H1 (cell line): ENCODE measurements at regions not wholly inside any gene's neighbourhood (a gene's known extent, or its start where the extent isn't known, plus 50 kb on each side); places are given as distances from the start of the nearest gene placed in this dataset.
A peak's percentile ranks its signal among the peaks of the same experiment; 100 is the strongest.

Source experiments
- CTCF ChIA-PET: fragments of 300-600 bp; sonication (Branson Sonifier 250); formaldehyde crosslinking; loops from one replicate; lab custom pipeline; 2021; ENCODE audit not compliant: partially characterized antibody; lab: Charles Lee
- POLR2A ChIA-PET: fragments of 300-600 bp; sonication (Branson Sonifier 250); formaldehyde crosslinking; loops from one replicate; lab custom pipeline; 2021; ENCODE audit warnings: inconsistent platforms; ENCODE audit not compliant: partially characterized antibody; lab: Charles Lee
- DNase-seq, 2 experiments: peaks; one replicate each; pipeline versions ENCODE4 v3.0.0 to v3.0.0-alpha.2; 2010 to 2022; ENCODE audit warnings: low spot score in 2 of 2, low read depth in 1 of 2, mixed read lengths in 1 of 2
- FAIRE-seq: peaks from 2 replicates; lab custom pipeline; 2011; peaks lifted over from hg19 to GRCh38; lab: Jason Lieb, UNC
- H2AFZ ChIP-seq: 2 replicates; pipeline ENCODE4 v1.8.1; 2012; ENCODE audit warnings: low read length, inconsistent platforms
- H2AK5ac ChIP-seq: 2 replicates; pipeline ENCODE4 v1.6.1; 2013; ENCODE audit warnings: low read depth, low read length
- H2BK120ac ChIP-seq: replicated peaks from 2 replicates; pipeline ENCODE3; 2013; ENCODE audit warnings: low read depth, low read length, inconsistent platforms
- H2BK12ac ChIP-seq: 2 replicates; pipeline ENCODE4 v1.6.1; 2013; ENCODE audit warnings: low read depth, low read length
- H2BK15ac ChIP-seq: 2 replicates; pipeline ENCODE4 v1.6.1; 2013; ENCODE audit warnings: low read length
- H2BK20ac ChIP-seq: 2 replicates; pipeline ENCODE4 v1.6.1; 2013; ENCODE audit warnings: low read length
- H2BK5ac ChIP-seq: 2 replicates; pipeline ENCODE4 v1.6.1; 2013; ENCODE audit warnings: low read depth, low read length
- H3K14ac ChIP-seq: 2 replicates; pipeline ENCODE4 v1.6.1; 2013; ENCODE audit warnings: inconsistent platforms; ENCODE audit not compliant: insufficient read length
- H3K18ac ChIP-seq: 2 replicates; pipeline ENCODE4 v1.6.1; 2013; ENCODE audit warnings: low read length; ENCODE audit errors: extremely low read depth
- H3K23ac ChIP-seq: 2 replicates; pipeline ENCODE4 v1.6.1; 2013; ENCODE audit warnings: inconsistent platforms; ENCODE audit not compliant: insufficient read length
- H3K23me2 ChIP-seq: 2 replicates; pipeline ENCODE4 v1.6.1; 2013; ENCODE audit warnings: low read depth, low read length
- H3K27ac ChIP-seq: 2 replicates; pipeline ENCODE4 v1.6.1; 2011; ENCODE audit warnings: low read depth, low read length, inconsistent platforms
- H3K27me3 ChIP-seq, 4 experiments: replicated peaks in 1 of 4; 1 replicate in 1 of 4; 2 replicates in 3 of 4; pipeline versions ENCODE4 v1.6.1 to v1.8.1; 2011 to 2013; ENCODE audit warnings: low read length in 3 of 4, mild to moderate bottlenecking in 3 of 4, inconsistent platforms in 2 of 4, mixed read lengths in 2 of 4, moderate library complexity in 1 of 4; ENCODE audit not compliant: control insufficient read depth in 3 of 4, insufficient read depth in 3 of 4; ENCODE audit errors: extremely low read depth in 1 of 4
- H3K36me3 ChIP-seq, 4 experiments: 2 replicates each; pipeline versions ENCODE4 v1.6.1 to v1.8.1; 2011 to 2013; ENCODE audit warnings: mild to moderate bottlenecking in 4 of 4, low read length in 3 of 4, moderate library complexity in 2 of 4, control low read depth in 1 of 4, inconsistent platforms in 1 of 4; ENCODE audit not compliant: insufficient read depth in 4 of 4, control insufficient read depth in 2 of 4
- H3K4ac ChIP-seq: replicated peaks from 2 replicates; pipeline ENCODE3; 2013; ENCODE audit warnings: low read length, low read depth, mixed read lengths, inconsistent platforms; ENCODE audit not compliant: insufficient read length
- H3K4me1 ChIP-seq, 4 experiments: replicated peaks in 1 of 4; 1 replicate in 1 of 4; 2 replicates in 3 of 4; pipeline versions ENCODE4 v1.6.1 to v1.8.1; 2011 to 2013; ENCODE audit warnings: low read length in 3 of 4, inconsistent platforms in 2 of 4, mixed read lengths in 1 of 4; ENCODE audit not compliant: insufficient read depth in 4 of 4, control insufficient read depth in 3 of 4
- H3K4me2 ChIP-seq, 2 experiments: 2 replicates each; pipeline versions ENCODE4 v1.6.1 to v1.8.1; 2011 to 2013; ENCODE audit warnings: low read depth in 2 of 2, low read length in 2 of 2, control low read depth in 1 of 2, inconsistent platforms in 1 of 2, mild to moderate bottlenecking in 1 of 2; ENCODE audit not compliant: insufficient read depth in 1 of 2
- H3K4me3 ChIP-seq, 4 experiments: fragments of 200-600, 300-600 bp in 1 of 4; sonication (generic), shearing (Covaris generic), sonication (Bioruptor Twin) in 1 of 4; 2 replicates each; pipeline versions ENCODE4 v1.5.1 to v1.8.1; 2011 to 2016; ENCODE audit warnings: low read length in 4 of 4, low read depth in 3 of 4, control low read depth in 2 of 4, inconsistent platforms in 2 of 4, mild to moderate bottlenecking in 2 of 4, mixed read lengths in 1 of 4, moderate library complexity in 1 of 4; ENCODE audit not compliant: insufficient read depth in 2 of 4; ENCODE audit errors: extremely low read depth in 1 of 4
- H3K56ac ChIP-seq: replicated peaks from 2 replicates; pipeline ENCODE3; 2013; ENCODE audit warnings: low read depth, mild to moderate bottlenecking, mixed read lengths, low read length, inconsistent platforms; ENCODE audit not compliant: insufficient read length
- H3K79me1 ChIP-seq: 2 replicates; pipeline ENCODE4 v1.6.1; 2013; ENCODE audit warnings: low read depth, low read length, control low read depth
- H3K79me2 ChIP-seq, 2 experiments: 2 replicates each; pipeline versions ENCODE4 v1.6.1 to v1.8.1; 2012 to 2013; ENCODE audit warnings: low read length in 2 of 2, mild to moderate bottlenecking in 2 of 2, inconsistent platforms in 1 of 2; ENCODE audit not compliant: insufficient read depth in 2 of 2, control insufficient read depth in 1 of 2
- H3K9ac ChIP-seq, 4 experiments: replicated peaks in 1 of 4; 1 replicate in 1 of 4; 2 replicates in 3 of 4; pipeline versions ENCODE4 v1.6.1 to v1.8.1; 2011 to 2013; ENCODE audit warnings: low read depth in 3 of 4, low read length in 3 of 4, control low read depth in 2 of 4, mild to moderate bottlenecking in 2 of 4, moderate library complexity in 2 of 4, inconsistent platforms in 1 of 4; ENCODE audit errors: extremely low read depth in 1 of 4
- H3K9me3 ChIP-seq, 2 experiments: 2 replicates each; pipeline versions ENCODE4 v1.6.1 to v1.8.1; 2012 to 2013; ENCODE audit warnings: mild to moderate bottlenecking in 2 of 2, moderate library complexity in 2 of 2, control low read depth in 1 of 2, inconsistent platforms in 1 of 2, low read depth in 1 of 2, low read length in 1 of 2, mixed read lengths in 1 of 2; ENCODE audit not compliant: insufficient read depth in 2 of 2
- H4K20me1 ChIP-seq, 2 experiments: replicated peaks in 1 of 2; 2 replicates each; pipeline versions ENCODE3 to v1.8.1; 2011 to 2013; ENCODE audit warnings: inconsistent platforms in 2 of 2, low read length in 2 of 2, mild to moderate bottlenecking in 1 of 2; ENCODE audit not compliant: insufficient read depth in 2 of 2, control insufficient read depth in 1 of 2
- H4K5ac ChIP-seq: 2 replicates; pipeline ENCODE4 v1.6.1; 2013; ENCODE audit warnings: low read length, low read depth, mixed read lengths, inconsistent platforms; ENCODE audit not compliant: insufficient read length
- H4K8ac ChIP-seq: 2 replicates; pipeline ENCODE4 v1.8.0; 2013; ENCODE audit warnings: mild to moderate bottlenecking, moderate library complexity, low read length, inconsistent platforms; ENCODE audit not compliant: insufficient read depth; ENCODE audit errors: extremely low read depth
- H4K91ac ChIP-seq: replicated peaks from 2 replicates; pipeline ENCODE3; 2013; ENCODE audit warnings: low read length, mixed read lengths, inconsistent platforms; ENCODE audit not compliant: insufficient read length
- CHD1 ChIP-seq: IDR thresholded peaks from 2 replicates; pipeline ENCODE4 v1.6.1; 2012; ENCODE audit warnings: low read depth, low read length, improper control_type of control experiment
- MAFK ChIP-seq: IDR thresholded peaks from 2 replicates; pipeline ENCODE4 v1.6.1; 2012; ENCODE audit warnings: low read depth, mild to moderate bottlenecking, improper control_type of control experiment, low read length

DNA sequence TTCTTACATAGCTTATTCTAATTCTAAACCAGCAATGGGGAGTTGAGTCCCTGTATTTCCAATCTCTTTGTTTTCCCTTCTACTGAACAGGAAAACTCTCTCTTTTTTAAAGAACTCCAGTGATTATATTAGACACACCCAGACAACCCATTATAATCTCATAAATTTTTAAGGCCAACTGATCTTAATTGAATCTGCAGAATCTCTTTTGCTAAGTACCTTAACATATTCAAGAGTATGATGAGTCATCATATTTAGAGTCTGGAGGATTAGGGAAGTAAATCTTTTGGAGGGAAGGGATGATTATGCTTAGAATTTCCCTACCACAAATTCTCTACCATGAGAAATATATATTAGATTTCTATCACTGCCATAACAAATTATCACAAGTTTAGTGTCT, 705.1 kb downstream of the CENPC start:
- TF ChIP-seq CHD1 (no peak), MAFK (peak; percentile 71; the same call in 1 of the 2 replicates)
- TF ChIP-seq, all 59 proteins: peak for 1
- Histone ChIP-seq H3K9ac (no peak overlapping the region), H3K79me2 (no peaks in the 10 kb centered on the region), H3K36me3 (no peaks in the 10 kb centered on the region), H3K4me1 (no peaks in the 10 kb centered on the region), H4K20me1 (no peaks in the 10 kb centered on the region), H3K4ac (no peak overlapping the region), H3K27ac (no peak overlapping the region), H4K91ac (no peak overlapping the region), H3K56ac (no peak overlapping the region), H3K23me2 (no peaks in the 10 kb centered on the region), H4K8ac (no peak overlapping the region), H3K9me3 (no peaks in the 10 kb centered on the region; a peak in 1 of 4 replicates), H2AK5ac (no peak overlapping the region), H2BK15ac (no peak overlapping the region), H3K14ac (no peak overlapping the region), H3K27me3 (no peaks in the 10 kb centered on the region), H3K18ac (no peak overlapping the region), H3K79me1 (no peaks in the 10 kb centered on the region), H2AFZ (no peak overlapping the region), H2BK20ac (no peak overlapping the region), H3K4me2 (no peak overlapping the region), H3K23ac (no peak overlapping the region), H2BK5ac (no peak overlapping the region), H2BK120ac (no peak overlapping the region), H2BK12ac (no peak overlapping the region), H4K5ac (no peak overlapping the region), H3K4me3 (no peak overlapping the region)
- CTCF ChIA-PET: no interaction called here
- FAIRE-seq (no peak), DNase-seq (no peak)
- POLR2A ChIA-PET: no interaction called here
